ENCODE measurements at regions not wholly inside any gene's neighbourhood (a gene's known extent, or its start where the extent isn't known, plus 50 kb on each side); places are given as distances from the start of the nearest gene placed in this dataset.

GRCh38 chr15:89414571-89414970 is 79.9 kb upstream of the POLG start:
- H3K9me2 ChIP-seq (ENCODE audit: insufficient read depth): no peaks in the 10 kb centered on the region
- no peak overlapping the region for H3K27ac Mint-ChIP-seq
- H3K4me2 ChIP-seq: no peak overlapping the region
- H3K27me3 ChIP-seq (ENCODE audit: insufficient read depth): peaks cover 98% of the 10 kb centered on the region
- H3K36me3 Mint-ChIP-seq (ENCODE audit: low read depth): no peaks in the 10 kb centered on the region
- no peak overlapping the region for H3K4me3 Mint-ChIP-seq
- H3K27ac ChIP-seq (ENCODE audit: low read depth): no peak overlapping the region
- peaks cover 3% of the 10 kb centered on the region; the same call in 1 of the 2 replicates for H3F3A ChIP-seq (replicated peaks; ENCODE audit: low read depth)
- peaks cover 10% of the 10 kb centered on the region for H4K20me1 ChIP-seq (replicated peaks; ENCODE audit: insufficient read depth)
- ATAC-seq: no peak
- peaks cover 39% of the 10 kb centered on the region for H3K4me1 Mint-ChIP-seq
- TF ChIP-seq ETS1 (IDR thresholded peaks at IDR 0.05) (no peak), EZH2 (IDR thresholded peaks at IDR 0.05; ENCODE audit: low read depth, unreplicated experiment) (no peak), NANOG (IDR thresholded peaks at IDR 0.05; ENCODE audit: borderline replicate concordance) (no peak), POLR2AphosphoS5 (IDR thresholded peaks at IDR 0.05; ENCODE audit: low read depth) (no peak), ZNF114 (CRISPR knock-in tag; IDR thresholded peaks at IDR 0.05) (no peak)
- H2AFZ ChIP-seq: no peak overlapping the region
- no peaks in the 10 kb centered on the region for H3K36me3 ChIP-seq (ENCODE audit: insufficient read depth)
- no peaks in the 10 kb centered on the region for H3K79me2 ChIP-seq (replicated peaks; ENCODE audit: insufficient read depth)
- H3K9me3 Mint-ChIP-seq: no peaks in the 10 kb centered on the region
- peaks cover 33% of the 10 kb centered on the region for H3K4me1 ChIP-seq (ENCODE audit: insufficient read depth)
- no peak for DNase-seq (ENCODE audit: low spot score)
- H3K27me3 Mint-ChIP-seq (ENCODE audit: insufficient read depth, low read depth, poor library complexity): peaks cover 99% of the 10 kb centered on the region
- no peak overlapping the region for H3K4me3 ChIP-seq

- Mint-ChIP-seq H3K27me3 (ENCODE audit: insufficient read depth, low read depth, poor library complexity) (peaks cover 99% of the 10 kb centered on the region), H3K4me3 (no peak overlapping the region), H3K9me3 (no peaks in the 10 kb centered on the region), H3K4me1 (peaks cover 40% of the 10 kb centered on the region), H3K27ac (no peak overlapping the region), H3K36me3 (ENCODE audit: low read depth) (no peaks in the 10 kb centered on the region; the same call in 2 of the 3 replicates)
- peaks cover 38% of the 10 kb centered on the region for H3K4me1 ChIP-seq (ENCODE audit: insufficient read depth)
- H3K27me3 ChIP-seq (ENCODE audit: insufficient read depth): peaks cover 98% of the 10 kb centered on the region
- H3F3A ChIP-seq (replicated peaks; ENCODE audit: low read depth): peaks cover 4% of the 10 kb centered on the region; the same call in 1 of the 2 replicates
- no peaks in the 10 kb centered on the region for H3K9me2 ChIP-seq (ENCODE audit: insufficient read depth)
- H3K4me2 ChIP-seq: no peak overlapping the region
- no peak for DNase-seq (ENCODE audit: low spot score)
- H3K4me3 ChIP-seq: no peak overlapping the region
- ATAC-seq: no peak
- H3K27ac ChIP-seq (ENCODE audit: low read depth): no peak overlapping the region
- peaks cover 11% of the 10 kb centered on the region for H4K20me1 ChIP-seq (replicated peaks; ENCODE audit: insufficient read depth)
- no peak overlapping the region for H2AFZ ChIP-seq
- H3K36me3 ChIP-seq (ENCODE audit: insufficient read depth): no peaks in the 10 kb centered on the region
- no peaks in the 10 kb centered on the region for H3K79me2 ChIP-seq (replicated peaks; ENCODE audit: insufficient read depth)
- TF ChIP-seq ZNF462 (CRISPR knock-in tag; IDR thresholded peaks at IDR 0.05) (no peak), JUNB (IDR thresholded peaks at IDR 0.05; ENCODE audit: unreplicated experiment) (no peak), NANOG (IDR thresholded peaks at IDR 0.05; ENCODE audit: borderline replicate concordance) (no peak), ZNF331 (CRISPR knock-in tag; IDR thresholded peaks at IDR 0.05; ENCODE audit: low read depth) (no peak), POLR2AphosphoS5 (IDR thresholded peaks at IDR 0.05; ENCODE audit: low read depth) (no peak), CTCF (conservative IDR thresholded peaks at IDR 0.05; ENCODE audit: low read depth in 2 of 2) (no peak), CREB1 (CRISPR knock-in tag; IDR thresholded peaks at IDR 0.05; ENCODE audit: low read depth) (no peak), ETS1 (IDR thresholded peaks at IDR 0.05) (no peak), EZH2phosphoT487 (IDR thresholded peaks at IDR 0.05; ENCODE audit: unreplicated experiment) (no peak), ZNF114 (CRISPR knock-in tag; IDR thresholded peaks at IDR 0.05) (no peak), STAT1 (IDR thresholded peaks at IDR 0.05; ENCODE audit: unreplicated experiment) (no peak), EZH2 (IDR thresholded peaks at IDR 0.05; ENCODE audit: low read depth, unreplicated experiment) (no peak)
Measured at GRCh38 chr15:89413877-89414276, 79.3 kb upstream of the POLG start.
